ENCODE measurements at regions not wholly inside any gene's neighbourhood (a gene's known extent, or its start where the extent isn't known, plus 50 kb on each side); places are given as distances from the start of the nearest gene placed in this dataset.
A peak's percentile ranks its signal among the peaks of the same experiment; 100 is the strongest.

DNA sequence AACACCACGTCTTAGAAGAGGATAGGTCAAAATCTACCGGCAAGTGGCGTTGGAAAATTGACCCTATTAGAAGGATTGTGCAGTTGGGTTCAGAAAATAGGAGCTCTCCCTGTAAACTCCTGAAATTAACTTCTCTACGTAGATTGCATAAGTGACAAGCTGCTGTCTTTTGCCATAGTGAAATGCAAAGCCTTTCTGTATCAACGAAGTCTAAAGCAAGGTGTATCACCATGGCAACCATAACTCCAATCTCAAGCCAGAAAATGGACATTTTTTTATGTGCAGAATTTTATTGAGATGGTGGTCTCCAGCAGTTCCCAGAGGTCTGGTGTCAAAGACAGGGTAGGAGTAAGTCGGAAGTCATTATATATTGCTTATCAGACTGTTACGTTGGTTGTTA is 367.7 kb upstream of the NOVA1 start:
- H3K9me3 ChIP-seq (ENCODE audit: low read length) = no peaks in the 10 kb centered on the region
- peaks cover 28% of the 10 kb centered on the region for H3K4me1 ChIP-seq (ENCODE audit: insufficient read depth, low read length)
- H2AFZ ChIP-seq (ENCODE audit: low read depth, low read length) = no peak overlapping the region

DNA sequence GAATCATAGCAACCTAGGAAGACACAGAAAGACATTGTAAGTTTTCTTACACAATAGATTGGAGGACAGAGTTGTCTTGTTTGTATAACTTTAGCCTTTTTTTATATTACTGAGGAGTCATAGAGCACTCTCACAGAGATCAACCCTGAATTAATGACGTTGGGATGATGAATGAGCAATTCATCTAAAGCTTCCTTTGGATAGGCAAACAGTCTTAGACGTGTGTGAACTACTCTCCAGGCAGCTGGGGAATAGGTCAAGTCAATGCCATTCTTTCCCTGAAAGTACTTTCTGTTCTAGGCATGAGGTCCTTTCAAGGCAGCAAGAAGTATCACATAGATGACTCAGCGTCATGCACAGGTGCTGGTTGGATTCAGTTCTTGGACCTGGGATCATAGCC is 369.1 kb upstream of the NOVA1 start:
- no peak overlapping the region for H2AFZ ChIP-seq (ENCODE audit: low read depth, low read length)
- H3K4me3 ChIP-seq (ENCODE audit: low read length) = no peak overlapping the region
- no peaks in the 10 kb centered on the region for H3K9me3 ChIP-seq (ENCODE audit: low read length)
- no peaks in the 10 kb centered on the region for H3K36me3 ChIP-seq (ENCODE audit: insufficient read depth, low read length)
- no peaks in the 10 kb centered on the region for H3K27me3 ChIP-seq (ENCODE audit: insufficient read depth, low read length)
- peaks cover 21% of the 10 kb centered on the region for H3K4me1 ChIP-seq (ENCODE audit: insufficient read depth, low read length)

More for the DNA sequence above, 367.7 kb upstream of the NOVA1 start:
- Histone ChIP-seq H3K36me3 (ENCODE audit: insufficient read depth, low read length) (no peaks in the 10 kb centered on the region), H3K27me3 (ENCODE audit: insufficient read depth, low read length) (no peaks in the 10 kb centered on the region), H3K4me3 (ENCODE audit: low read length) (no peak overlapping the region)

DNA sequence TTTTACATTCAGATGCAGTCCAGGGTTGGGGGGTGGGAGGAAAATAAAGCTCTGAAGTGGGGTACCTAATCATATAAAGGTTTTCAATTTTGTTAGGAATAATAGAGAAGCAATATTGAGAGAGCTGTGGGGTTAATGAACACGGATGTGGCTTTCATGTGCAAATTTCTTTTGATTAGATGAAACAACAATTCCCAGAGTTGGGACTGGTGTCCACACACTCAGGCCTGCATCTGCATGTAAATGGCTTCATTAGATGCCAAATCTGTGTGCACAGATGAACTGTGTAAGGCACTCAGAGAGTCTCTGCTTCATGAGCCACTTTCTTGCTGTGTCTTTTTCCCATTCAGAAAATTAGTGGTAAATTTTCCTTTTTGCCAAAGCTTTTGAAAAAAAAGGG is 377.1 kb upstream of the NOVA1 start:
- no peaks in the 10 kb centered on the region for H3K27me3 ChIP-seq (ENCODE audit: insufficient read depth, low read length)
- peak overlapping the region; percentile 10 for H3K4me3 ChIP-seq (ENCODE audit: low read length)
- no peaks in the 10 kb centered on the region for H3K36me3 ChIP-seq (ENCODE audit: insufficient read depth, low read length)
- H3K9me3 ChIP-seq (ENCODE audit: low read length) = no peaks in the 10 kb centered on the region
- peaks cover 28% of the 10 kb centered on the region for H3K4me1 ChIP-seq (ENCODE audit: insufficient read depth, low read length)
- H2AFZ ChIP-seq (ENCODE audit: low read depth, low read length) = no peak overlapping the region

DNA sequence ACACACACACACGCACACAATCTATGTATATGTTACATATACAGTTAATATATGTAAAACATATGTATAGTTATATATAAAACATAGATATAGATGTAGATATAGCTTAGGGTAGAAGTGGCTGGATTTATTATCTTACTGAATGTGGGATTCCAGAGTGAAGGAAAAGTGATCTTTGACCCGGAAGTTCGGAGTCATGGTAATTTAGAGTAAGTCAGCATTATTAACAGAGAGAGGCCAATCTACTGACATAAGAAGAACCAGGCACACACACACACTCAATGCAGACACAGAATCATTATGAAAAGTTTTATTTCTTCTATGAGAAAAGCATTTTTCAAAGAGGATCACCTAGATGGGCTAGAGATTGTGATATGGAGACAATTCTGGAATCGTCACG is 384.2 kb upstream of the NOVA1 start:
- H3K9me3 ChIP-seq (ENCODE audit: low read length) = no peaks in the 10 kb centered on the region
- no peak overlapping the region for H2AFZ ChIP-seq (ENCODE audit: low read depth, low read length)
- H3K4me3 ChIP-seq (ENCODE audit: low read length) = no peak overlapping the region
- H3K27me3 ChIP-seq (ENCODE audit: insufficient read depth, low read length) = no peaks in the 10 kb centered on the region
- H3K36me3 ChIP-seq (ENCODE audit: insufficient read depth, low read length) = no peaks in the 10 kb centered on the region
- H3K4me1 ChIP-seq (ENCODE audit: insufficient read depth, low read length) = peaks cover 5% of the 10 kb centered on the region

DNA sequence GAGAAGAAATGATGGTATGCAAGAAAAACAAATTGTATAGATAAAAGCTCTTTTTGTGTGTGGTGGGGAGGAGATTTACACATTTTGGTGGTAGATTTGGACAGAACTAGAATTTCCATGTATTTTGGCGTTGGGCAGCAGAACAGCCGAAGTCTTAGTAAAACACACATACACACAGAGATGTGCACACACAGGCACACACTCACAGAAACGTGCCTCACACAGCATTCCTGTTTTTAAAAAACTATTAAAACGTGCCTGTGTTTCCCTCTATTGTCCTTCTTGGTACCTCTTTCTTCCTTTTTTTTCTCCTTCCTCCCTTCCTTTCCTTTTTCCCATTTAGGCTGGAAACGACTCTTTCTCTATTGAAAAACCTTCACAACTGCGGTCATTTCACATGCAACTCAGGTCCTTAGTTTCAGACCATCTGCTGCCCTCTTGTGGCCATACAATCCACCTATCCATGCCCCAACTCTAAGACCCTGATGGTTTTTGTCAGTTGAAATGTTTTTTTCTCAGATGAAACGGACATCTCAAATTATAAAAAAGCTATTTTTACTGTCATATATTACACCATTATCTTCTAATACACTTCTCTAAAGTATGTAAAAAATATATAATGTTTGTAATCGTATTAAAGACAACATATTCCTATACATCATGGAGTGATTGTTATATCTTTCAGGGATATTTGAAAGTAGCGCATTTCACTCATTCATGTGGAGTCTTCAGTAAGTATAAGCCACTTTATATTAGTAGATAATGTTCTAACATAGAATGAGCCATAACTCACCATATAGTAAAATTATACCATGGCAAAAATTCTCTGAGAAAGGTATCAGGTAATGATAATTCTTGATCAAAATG is 386.7 kb upstream of the NOVA1 start:
- Histone ChIP-seq H3K9me3 (ENCODE audit: low read length) (no peaks in the 10 kb centered on the region), H3K36me3 (ENCODE audit: insufficient read depth, low read length) (no peaks in the 10 kb centered on the region), H3K4me1 (ENCODE audit: insufficient read depth, low read length) (peaks cover 5% of the 10 kb centered on the region), H2AFZ (ENCODE audit: low read depth, low read length) (peak overlapping the region; percentile 83), H3K27me3 (ENCODE audit: insufficient read depth, low read length) (no peaks in the 10 kb centered on the region), H3K4me3 (ENCODE audit: low read length) (no peak overlapping the region)

DNA sequence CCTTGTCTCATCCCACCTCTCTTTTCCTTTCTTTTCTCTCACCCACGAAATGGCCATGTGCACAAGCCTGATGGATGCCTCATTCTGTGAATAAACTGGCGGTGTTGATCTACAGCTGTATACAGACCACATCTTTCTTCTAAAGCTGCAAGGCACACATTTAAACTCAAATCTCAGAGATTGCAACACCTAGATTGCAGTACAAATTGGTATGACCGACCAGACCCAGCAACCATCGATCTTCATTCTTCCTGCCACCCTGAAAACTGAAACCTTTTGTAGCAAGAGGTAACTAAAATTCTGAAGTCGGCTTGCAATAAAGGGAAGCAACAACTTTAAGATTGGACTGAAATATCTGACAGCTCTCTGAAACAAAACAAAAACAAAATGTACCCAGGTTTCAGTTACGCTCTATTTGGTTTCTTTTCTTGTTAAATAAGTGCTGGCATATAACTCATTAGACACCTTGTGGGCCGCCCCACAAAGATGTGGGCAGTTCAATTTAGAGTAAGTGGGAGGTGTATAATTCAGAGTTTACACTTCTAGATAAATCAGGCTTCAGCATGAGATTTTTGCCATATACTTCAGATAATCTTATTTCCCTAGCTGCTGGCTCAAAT is 390.0 kb upstream of the NOVA1 start:
- Histone ChIP-seq H3K4me3 (ENCODE audit: low read length) (no peak overlapping the region), H3K36me3 (ENCODE audit: insufficient read depth, low read length) (no peaks in the 10 kb centered on the region), H3K9me3 (ENCODE audit: low read length) (no peaks in the 10 kb centered on the region), H3K4me1 (ENCODE audit: insufficient read depth, low read length) (peaks cover 5% of the 10 kb centered on the region), H2AFZ (ENCODE audit: low read depth, low read length) (no peak overlapping the region), H3K27me3 (ENCODE audit: insufficient read depth, low read length) (no peaks in the 10 kb centered on the region)

DNA sequence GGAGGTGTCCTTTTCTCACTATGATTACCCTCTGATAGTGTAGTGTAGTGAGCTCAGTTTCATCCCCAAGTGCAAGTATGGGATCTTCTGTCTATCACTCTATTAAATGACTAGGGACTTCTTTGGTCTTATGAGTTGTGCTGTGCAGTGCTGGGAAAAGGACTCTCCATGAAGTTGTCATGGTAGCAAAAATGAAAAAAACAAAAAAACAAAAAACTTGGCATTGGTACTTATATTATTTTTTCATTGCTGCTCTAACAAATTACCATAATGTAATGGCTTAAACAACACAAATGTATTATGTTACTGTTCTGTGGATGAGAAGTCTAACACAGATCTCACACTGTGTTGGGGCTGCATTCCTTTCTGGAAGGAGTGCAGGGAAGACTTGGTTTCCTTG is 393.1 kb upstream of the NOVA1 start:
- H3K4me3 ChIP-seq (ENCODE audit: low read length) = no peak overlapping the region
- H3K9me3 ChIP-seq (ENCODE audit: low read length) = no peaks in the 10 kb centered on the region
- H3K36me3 ChIP-seq (ENCODE audit: insufficient read depth, low read length) = no peaks in the 10 kb centered on the region
- no peaks in the 10 kb centered on the region for H3K27me3 ChIP-seq (ENCODE audit: insufficient read depth, low read length)
- H2AFZ ChIP-seq (ENCODE audit: low read depth, low read length) = no peak overlapping the region
- no peaks in the 10 kb centered on the region for H3K4me1 ChIP-seq (ENCODE audit: insufficient read depth, low read length)

DNA sequence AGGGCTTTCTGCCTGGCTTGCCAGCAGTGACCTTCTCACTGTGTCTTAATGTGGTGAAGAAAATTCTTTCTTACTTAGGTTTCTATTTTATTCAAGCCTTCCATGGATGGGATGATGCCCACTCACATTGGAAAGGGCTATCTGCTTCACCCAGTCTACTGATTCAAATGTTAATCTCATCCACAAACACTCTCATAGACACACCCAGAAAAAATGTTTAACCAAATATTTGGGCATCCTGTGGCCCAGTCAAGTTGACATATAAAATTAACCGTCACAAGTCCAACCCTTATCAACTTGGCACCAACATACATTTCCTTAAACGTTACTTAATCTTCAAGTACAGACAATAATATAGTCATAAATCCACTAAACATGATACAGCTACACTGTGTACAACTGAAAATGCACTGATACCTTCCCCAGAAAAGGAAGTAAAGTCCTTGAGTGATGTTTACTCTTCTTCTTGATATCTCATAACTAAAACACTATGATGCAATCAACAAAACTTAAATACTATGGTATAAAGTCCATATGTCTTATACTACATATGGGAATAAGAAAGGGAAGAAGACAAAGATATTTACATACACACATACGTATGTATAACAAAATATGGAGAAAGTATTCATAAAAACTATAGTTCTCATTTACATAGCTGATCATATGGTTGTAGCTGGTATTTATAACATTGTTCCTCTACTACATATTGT is 394.7 kb upstream of the NOVA1 start:
- Histone ChIP-seq H3K36me3 (ENCODE audit: insufficient read depth, low read length) (no peaks in the 10 kb centered on the region), H3K9me3 (ENCODE audit: low read length) (no peaks in the 10 kb centered on the region), H3K4me3 (ENCODE audit: low read length) (no peak overlapping the region), H3K4me1 (ENCODE audit: insufficient read depth, low read length) (no peaks in the 10 kb centered on the region), H2AFZ (ENCODE audit: low read depth, low read length) (no peak overlapping the region), H3K27me3 (ENCODE audit: insufficient read depth, low read length) (no peaks in the 10 kb centered on the region)

DNA sequence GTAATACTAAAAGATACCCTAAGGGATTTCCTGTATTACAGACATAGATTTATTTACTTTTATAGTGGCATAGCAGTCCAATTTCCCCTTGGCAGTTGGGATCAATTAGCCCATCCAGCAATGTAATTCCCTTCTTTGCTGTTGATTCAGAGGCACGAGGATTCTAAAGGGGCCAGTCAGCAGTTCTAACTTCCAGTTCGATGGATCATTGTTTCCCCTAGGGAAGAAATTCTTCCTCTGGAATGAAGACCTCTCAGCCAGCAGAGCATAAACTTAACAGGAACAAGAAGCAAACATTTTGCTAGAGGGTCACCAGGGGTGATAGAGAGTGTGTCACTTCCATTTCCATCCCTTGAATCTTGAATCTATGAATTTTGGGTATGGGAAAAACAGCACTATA is 395.7 kb upstream of the NOVA1 start:
- no peaks in the 10 kb centered on the region for H3K9me3 ChIP-seq (ENCODE audit: low read length)
- H3K4me3 ChIP-seq (ENCODE audit: low read length) = no peak overlapping the region
- H3K36me3 ChIP-seq (ENCODE audit: insufficient read depth, low read length) = no peaks in the 10 kb centered on the region
- no peak overlapping the region for H2AFZ ChIP-seq (ENCODE audit: low read depth, low read length)
- H3K27me3 ChIP-seq (ENCODE audit: insufficient read depth, low read length) = no peaks in the 10 kb centered on the region
- no peaks in the 10 kb centered on the region for H3K4me1 ChIP-seq (ENCODE audit: insufficient read depth, low read length)

DNA sequence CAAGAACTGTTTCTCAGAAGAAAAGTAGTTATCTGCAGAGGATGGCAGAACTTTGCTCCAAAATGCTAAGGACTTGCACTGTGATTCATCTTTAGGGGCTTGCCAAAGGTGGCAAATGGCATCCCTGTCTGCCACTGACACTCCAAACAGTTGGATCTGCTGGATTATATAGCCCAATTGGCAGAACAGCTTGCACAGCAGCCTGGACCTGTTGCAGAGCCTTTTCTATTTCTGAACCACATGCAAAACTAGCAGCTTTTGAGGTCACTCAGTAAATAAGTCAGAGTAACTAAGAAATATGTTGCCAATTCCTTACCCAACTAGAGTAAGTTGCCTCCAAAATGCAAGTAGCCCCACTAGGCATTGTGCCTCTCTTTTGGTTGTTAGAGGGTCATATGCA is 397.5 kb upstream of the NOVA1 start:
- Histone ChIP-seq H3K36me3 (ENCODE audit: insufficient read depth, low read length) (no peaks in the 10 kb centered on the region), H3K9me3 (ENCODE audit: low read length) (no peaks in the 10 kb centered on the region)

DNA sequence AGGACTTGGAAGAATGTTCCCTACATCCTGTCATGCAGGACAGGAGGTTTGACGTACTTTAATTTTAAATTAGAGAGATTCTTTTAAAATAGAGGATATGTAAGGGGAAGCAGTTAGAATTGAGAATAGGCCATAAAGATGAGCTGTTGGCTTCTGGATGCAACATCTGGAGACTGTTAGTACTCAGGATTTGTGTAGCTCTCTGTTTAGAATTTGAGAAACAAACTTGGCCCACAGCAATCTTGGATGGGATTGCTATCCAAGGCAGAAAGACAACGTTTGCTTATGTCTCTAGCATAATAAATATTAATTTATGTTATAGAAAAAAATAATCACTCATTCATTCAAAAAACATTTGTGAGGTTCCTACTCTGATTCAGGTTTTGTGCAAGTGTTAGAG is 398.4 kb upstream of the NOVA1 start:
- no peak overlapping the region for H3K4me3 ChIP-seq (ENCODE audit: low read length)
- H3K27me3 ChIP-seq (ENCODE audit: insufficient read depth, low read length) = no peaks in the 10 kb centered on the region
- no peaks in the 10 kb centered on the region for H3K4me1 ChIP-seq (ENCODE audit: insufficient read depth, low read length)
- no peak overlapping the region for H2AFZ ChIP-seq (ENCODE audit: low read depth, low read length)
- no peaks in the 10 kb centered on the region for H3K9me3 ChIP-seq (ENCODE audit: low read length)
- no peaks in the 10 kb centered on the region for H3K36me3 ChIP-seq (ENCODE audit: insufficient read depth, low read length)

More for the DNA sequence above, 397.5 kb upstream of the NOVA1 start:
- Histone ChIP-seq H3K4me3 (ENCODE audit: low read length) (no peak overlapping the region), H3K27me3 (ENCODE audit: insufficient read depth, low read length) (no peaks in the 10 kb centered on the region), H3K4me1 (ENCODE audit: insufficient read depth, low read length) (no peaks in the 10 kb centered on the region), H2AFZ (ENCODE audit: low read depth, low read length) (no peak overlapping the region)

DNA sequence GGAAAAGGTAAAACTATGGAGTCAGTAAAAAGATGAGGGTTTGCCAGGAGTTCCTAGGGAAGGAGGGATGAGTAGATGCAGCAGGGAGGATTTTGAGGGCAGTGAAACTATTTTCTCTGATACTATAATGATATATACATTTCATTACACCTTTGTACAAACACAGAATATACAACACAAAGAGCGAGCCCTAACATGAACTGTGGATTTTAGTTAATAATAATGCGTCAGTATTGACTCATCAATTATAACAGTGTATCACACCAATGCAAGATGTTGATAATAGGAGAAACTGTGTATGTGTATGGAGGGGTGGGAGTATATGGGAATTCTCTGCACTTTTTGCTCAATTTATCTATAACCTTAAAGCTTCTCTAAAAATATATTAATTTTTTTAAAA is 404.3 kb upstream of the NOVA1 start:
- H3K27me3 ChIP-seq (ENCODE audit: insufficient read depth, low read length) = no peaks in the 10 kb centered on the region

DNA sequence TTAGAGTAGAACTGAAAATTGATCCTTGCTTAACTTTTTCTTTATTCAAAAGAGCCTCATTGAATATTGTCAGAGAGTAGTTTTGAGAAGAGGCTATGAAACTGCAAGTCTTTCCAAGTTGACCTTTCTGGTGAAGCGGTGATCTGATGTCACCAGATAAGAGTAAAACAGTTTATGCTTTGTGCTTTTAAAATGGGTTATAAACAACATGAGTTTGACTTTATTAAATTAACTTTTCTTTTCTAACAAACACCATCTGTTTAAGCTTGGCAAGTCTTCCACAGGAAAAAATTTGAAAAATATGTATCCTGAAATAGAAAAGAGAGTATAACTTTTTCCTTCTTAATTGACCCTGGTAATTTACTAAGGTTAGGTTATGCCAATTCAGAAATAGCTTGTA is 408.7 kb upstream of the NOVA1 start:
- H3K27me3 ChIP-seq (ENCODE audit: insufficient read depth, low read length) = no peaks in the 10 kb centered on the region
- no peaks in the 10 kb centered on the region for H3K36me3 ChIP-seq (ENCODE audit: insufficient read depth, low read length)
- no peak overlapping the region for H3K4me3 ChIP-seq (ENCODE audit: low read length)
- H2AFZ ChIP-seq (ENCODE audit: low read depth, low read length) = no peak overlapping the region
- peaks cover 2% of the 10 kb centered on the region for H3K9me3 ChIP-seq (ENCODE audit: low read length)
- no peaks in the 10 kb centered on the region for H3K4me1 ChIP-seq (ENCODE audit: insufficient read depth, low read length)

More for the DNA sequence above, 404.3 kb upstream of the NOVA1 start:
- Histone ChIP-seq H3K4me1 (ENCODE audit: insufficient read depth, low read length) (no peaks in the 10 kb centered on the region), H2AFZ (ENCODE audit: low read depth, low read length) (no peak overlapping the region), H3K36me3 (ENCODE audit: insufficient read depth, low read length) (no peaks in the 10 kb centered on the region), H3K4me3 (ENCODE audit: low read length) (no peak overlapping the region), H3K9me3 (ENCODE audit: low read length) (peaks cover 2% of the 10 kb centered on the region)
